ENCODE measurements at regions not wholly inside any gene's neighbourhood (a gene's known extent, or its start where the extent isn't known, plus 50 kb on each side); places are given as distances from the start of the nearest gene placed in this dataset.

GRCh38 chr3:76694063-76694462 lies 345.8 kb upstream of the ROBO2 start:
- no peak for TF ChIP-seq GABPA (IDR thresholded peaks at IDR 0.05; ENCODE audit: low read depth)
- TF ChIP-seq REST (IDR thresholded peaks at IDR 0.05; ENCODE audit: insufficient replicate concordance, low read depth) = no peak
- TF ChIP-seq CTCF (IDR thresholded peaks at IDR 0.05; ENCODE audit: insufficient read depth, low read length) = no peak
- no peak for TF ChIP-seq POLR2AphosphoS5 (IDR thresholded peaks at IDR 0.05; ENCODE audit: low read depth)
- no peak for TF ChIP-seq SPI1 (IDR thresholded peaks at IDR 0.05; ENCODE audit: borderline replicate concordance, low read depth)

Data from HL-60 (cell line).